NCI-H1694 treated with DMSO at 0.1 percent for 48 hours (cell line): ENCODE measurements at regions not wholly inside any gene's neighbourhood (a gene's known extent, or its start where the extent isn't known, plus 50 kb on each side); places are given as distances from the start of the nearest gene placed in this dataset.

Experiments used
- DNase-seq: peaks from one replicate; lab custom pipeline; 2025; lab: John Stamatoyannopoulos, UW

DNA sequence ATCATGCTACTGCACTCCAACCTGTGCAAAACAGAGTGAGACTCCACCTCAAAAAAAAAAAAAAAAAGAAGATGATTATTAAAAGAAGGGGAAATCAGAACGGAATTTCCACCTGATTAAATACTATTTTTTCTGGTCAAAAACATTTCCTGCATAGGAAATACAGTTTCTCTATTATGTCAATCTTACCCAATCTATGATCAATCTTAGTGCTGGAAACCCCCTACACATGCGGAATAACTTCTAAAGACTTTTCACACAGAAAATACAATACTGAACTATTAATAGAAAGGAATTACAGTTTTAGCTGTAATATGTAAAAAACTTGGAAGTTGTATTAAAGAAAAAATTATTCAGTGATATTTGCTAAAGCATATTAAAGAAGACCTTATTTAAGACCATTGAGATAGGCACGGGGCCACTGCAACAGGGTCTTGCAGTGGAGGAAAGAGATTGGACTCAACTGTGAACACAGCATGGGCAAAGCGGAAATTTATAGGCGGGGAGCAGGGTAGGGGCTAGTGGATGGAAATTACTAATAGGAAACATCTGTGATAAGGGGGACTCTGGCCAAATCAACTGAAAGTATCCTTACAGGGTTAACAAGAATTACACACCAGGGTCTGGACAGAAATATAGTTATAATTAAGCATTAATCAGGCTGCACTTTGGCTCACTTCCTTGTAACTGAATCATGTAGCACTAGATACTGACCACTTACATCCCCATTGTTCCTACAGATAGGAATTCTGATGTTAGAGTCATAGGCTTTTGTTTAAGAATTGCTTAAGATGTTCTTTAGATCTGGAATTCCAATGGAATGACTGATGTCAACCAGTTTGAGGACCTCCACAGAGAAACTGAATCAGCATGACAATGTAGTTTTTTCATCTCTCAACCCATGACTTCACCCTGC, 411.5 kb upstream of the DDI1 start:
- no peak for DNase-seq

DNA sequence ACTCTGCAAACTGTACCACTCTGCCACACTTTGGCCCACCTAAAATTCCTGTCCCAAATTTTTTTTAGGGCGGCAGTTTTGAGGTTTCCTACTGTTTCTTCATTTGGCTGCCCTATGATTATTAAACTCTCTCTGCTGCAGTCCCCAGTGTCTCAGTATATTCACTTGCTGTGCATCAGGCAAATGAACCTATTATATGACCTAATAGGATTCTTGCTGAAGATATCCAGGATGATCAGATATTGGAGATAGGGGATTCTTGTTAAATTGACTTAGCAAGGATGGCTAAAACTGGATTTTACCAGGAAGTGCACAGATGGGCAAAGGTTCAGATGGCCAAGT, 410.8 kb upstream of the DDI1 start:
- no peak for DNase-seq

DNA sequence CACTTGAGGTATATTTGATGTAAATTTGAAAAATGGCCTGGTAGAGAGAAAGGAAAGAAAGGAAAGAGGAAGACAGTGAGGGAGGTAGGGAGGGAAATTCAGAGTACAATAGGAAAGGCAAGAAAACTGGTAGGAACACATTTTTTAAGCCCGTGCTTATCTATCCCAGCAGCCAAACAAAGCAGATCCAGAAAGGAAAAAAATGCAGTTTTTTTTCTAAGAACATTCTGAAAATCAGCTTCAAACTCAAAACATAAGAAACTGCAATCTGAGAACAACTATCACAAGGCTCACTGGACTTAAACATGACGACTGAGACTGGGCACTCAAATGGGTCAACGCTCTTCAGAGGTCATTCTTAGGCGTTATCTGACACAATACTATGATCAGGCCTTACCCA, 408.3 kb upstream of the DDI1 start:
- DNase-seq = no peak

DNA sequence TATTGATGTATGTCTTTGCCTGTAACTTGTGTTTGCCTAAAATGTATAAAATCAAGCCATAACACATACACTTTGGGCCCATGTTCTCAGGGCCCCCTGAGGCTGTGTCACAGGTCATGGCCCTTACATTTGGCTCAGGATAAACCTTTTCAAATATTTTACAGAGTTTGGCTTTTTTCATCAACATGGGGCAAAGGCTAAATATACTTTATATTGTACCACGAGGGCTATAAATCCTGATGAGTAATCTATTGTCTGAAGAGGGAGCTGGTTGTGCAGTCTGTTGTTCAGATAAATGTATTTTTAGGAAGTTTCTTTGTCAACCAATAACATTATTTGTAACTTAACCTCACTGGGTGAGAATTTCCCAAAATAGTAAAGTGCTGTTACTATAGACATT, 404.6 kb upstream of the DDI1 start:
- DNase-seq = no peak

DNA sequence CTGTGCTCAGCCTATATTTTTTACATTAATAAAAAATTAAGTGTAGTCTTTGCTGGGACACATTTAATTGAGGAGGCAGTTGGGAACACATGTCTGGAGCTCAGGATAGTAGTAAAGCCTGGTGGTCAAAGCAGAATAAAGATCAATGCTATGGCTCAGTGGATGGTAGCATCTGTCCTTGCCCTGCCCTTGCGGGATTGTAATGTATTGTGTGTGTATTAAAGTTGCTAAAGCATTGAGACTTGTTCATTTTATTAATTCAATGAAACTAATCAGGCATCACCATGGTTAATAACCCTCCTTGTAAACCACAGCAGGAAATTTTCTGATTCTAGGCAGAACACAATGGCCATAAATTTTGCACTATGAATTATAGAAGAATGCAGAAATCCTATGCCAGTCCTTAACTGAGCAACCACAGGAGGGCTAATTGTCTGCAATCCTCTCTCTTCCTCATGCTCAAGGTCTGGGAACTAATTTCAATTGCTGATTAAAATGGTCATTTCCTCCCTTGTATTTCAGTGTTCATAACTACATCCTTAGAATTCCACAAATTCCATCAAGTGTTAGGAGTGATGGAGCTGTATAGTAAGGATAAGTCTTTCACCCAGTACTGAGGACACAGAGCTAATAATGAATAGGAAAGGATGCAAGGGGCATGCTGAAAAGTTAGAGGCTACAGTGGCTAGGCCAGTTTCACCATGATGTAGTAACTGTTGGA, 403.2 kb upstream of the DDI1 start:
- no peak for DNase-seq

DNA sequence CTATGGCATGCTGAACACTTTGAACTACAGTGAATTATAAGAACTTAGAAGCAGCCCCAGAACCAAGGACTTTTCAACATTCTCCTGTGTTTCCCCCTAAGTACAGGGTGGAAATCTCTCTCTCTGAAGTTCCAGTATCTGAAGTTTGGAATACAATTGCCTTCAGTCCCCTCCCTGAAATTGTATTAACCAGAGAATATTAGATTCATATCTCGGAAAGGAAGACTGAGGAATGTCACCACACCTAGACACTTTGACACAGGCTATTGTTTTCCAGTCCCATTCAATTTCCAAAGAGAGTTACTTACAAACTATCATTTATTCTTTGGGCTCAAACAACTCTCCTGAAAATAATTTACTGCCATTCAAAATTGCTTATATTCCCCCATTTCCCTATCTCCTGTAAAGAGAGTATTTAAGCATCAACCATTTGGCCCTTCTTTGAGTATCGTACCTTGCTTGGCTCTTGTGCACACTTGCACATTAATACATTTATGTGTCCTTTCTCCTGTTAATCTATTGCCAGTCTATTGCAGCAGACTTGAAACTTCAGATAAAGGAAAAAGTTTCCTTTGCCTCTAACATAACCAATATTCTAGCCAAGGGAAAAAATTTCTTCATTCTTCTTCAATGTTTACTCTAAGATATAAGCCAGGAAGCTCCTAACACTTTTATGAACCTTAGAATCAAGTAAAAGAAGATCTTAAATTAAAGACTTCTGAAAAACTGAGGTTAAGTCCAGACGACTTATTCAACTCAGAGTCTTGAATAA, 402.4 kb upstream of the DDI1 start:
- DNase-seq = no peak

DNA sequence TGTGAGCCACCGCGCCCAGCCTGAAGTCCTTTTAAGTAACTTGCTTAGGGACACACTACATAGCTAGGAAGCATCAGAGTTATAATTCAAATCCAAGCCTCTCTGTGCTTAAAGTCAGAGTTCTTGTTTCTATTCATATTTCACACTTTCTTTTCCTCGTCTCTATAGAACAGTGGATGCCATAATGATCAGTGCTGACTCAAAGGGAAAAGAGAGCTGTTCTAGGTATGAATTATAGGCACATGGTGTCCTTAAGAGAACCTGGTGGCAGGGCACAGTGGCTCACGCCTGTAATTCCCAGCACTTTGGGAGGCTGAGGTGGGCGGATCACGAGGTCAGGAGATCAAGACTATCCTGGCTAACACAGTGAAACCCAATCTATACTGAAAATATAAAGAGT, 400.2 kb upstream of the DDI1 start:
- DNase-seq = no peak

DNA sequence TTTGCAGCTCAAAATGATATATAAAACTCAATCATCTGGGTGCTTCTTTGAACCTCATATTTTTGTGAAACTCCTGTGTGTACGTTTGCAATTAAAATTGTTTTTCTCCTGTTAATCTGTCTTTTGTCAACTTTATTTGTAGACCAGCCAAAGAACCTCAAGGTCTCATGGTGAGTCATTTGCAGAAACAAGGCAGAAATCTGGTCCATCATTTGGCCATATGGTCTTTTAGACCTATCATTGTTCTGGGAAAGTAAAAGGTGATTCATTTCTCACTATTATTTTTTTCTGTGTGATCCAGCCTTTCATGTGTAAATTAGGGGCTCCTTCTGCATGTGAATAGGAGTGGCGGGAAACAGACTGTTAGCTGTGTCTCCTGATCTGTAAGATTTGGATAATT, 399.1 kb upstream of the DDI1 start:
- no peak for DNase-seq

DNA sequence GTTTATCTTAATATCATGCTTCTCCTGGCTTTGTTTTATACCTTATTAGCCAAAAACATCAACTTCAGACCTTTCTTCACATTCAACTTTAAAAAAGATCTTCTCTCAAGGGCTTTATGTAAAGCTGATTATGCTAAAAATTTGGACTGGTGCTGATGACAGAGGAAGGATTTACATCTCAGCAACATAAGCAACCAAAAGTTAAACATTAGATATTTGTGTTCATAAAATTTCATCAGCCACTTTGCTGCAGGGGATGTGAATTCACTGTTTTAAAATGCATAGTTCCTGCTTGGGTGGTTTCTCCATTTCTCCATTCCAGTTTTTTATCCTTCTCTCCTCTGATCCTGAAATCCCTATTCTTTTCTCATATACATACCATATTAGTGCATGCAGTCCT, 398.6 kb upstream of the DDI1 start:
- no peak for DNase-seq

DNA sequence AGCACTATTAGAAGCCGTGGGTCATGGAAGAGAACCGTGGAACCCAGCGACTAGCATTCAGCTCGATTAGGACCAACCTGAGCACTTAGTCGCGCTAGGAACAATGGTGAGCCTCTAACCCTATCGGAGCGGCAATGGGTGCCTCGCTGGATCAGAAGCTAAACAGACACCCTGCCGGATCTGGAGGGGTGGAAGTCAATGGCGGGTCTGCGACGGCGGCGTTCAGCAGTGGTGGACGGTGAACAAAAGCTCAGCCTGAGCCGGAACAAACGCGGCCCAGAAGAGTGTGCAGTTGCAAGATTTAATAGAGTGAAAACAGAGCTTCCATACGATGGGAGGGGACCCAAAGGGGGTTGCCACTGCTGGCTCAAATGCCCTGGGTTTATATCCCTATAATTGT, 391.8 kb upstream of the DDI1 start:
- DNase-seq = no peak

DNA sequence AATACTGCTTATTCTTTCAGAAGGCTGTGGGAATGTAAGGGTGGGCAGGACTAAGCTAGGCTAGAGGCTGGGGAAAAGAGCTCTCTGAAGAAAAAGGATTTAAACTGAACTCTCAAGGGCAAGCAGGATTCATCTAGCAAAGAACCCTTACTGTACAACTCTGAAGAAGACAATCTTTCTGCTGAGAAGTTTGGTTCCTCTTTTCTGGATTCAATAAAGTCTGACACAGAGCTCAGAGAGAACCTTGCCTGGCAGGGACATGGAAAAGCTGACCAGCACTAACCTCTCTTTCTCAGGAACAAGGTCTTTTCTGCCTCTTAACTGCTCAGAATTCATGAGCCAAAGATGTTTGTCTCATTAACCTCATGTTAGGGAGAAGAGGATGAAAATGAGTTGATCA, 388.4 kb upstream of the DDI1 start:
- DNase-seq = no peak

DNA sequence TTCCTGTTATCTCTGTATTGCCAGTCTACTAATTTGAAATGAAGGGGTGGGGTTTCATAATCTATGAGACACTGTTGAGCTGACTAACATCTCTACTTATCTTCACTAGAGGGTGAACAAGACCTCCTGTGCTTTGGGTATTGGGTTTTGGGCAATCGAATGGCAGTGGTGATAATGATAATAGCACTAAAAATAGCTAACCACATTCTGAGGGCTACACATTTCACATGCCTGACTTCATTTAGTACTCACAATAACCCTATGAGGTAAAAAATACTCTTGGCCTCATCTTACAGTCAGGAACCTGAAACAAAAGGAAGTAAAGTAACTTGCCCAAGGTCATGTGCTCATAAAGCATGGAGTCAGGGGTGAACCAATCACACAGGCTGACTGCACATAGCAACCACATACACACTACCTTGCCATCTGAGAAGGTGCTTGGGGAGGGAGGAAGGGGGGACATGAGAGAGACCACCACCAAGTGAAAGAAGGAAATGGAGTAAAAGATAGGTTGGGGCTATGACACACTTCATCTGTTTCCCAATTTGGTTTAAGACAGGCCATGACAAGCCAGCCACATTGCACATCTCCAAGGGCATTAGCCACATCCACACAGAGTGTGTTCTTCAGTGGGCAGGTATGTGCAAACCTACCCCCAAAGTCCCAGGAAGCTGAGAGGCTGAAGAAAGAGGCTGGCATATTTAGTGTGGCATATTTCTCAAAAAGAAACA, 387.6 kb upstream of the DDI1 start:
- DNase-seq = no peak

DNA sequence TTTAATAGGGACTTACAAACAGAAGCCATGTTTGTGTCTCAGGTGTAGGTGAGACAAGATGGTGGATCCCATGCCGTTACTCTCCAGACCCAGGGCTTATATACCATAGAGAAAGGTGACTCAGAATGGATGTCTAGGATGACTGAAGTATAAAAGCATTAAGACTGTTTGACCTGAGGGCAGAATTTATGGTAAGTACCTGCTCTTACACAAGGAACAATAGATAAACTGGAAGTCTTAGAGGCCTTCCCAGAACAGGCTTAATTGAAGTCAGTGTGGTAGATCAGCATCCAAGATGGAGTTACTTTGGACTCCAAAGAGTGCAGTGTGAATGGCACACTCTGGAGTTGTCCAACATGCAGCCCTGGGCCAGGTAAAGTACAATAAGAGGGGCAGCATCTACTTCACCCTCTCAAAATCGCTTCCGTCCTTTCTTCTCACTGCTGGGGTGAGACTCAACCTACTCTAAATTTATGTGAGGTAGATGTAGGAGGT, 387.0 kb upstream of the DDI1 start:
- DNase-seq = no peak

DNA sequence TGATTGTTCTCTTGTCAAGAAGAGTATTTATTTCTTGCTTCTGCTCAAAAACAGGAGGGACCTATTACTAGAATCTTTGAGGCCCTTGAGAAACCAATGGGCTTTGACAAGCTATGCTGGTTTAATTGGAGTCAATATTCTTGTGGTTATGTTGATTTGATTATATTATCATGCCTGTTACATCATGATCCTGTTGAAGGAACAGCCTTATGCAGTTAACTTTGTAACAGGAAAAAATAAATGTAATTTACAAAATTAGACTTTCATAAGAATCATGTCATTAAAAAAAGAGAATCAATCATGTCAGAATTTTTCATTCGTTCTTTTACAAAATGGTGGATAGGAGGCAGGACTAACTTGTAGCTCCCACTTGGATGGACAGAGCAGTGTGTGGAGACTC, 386.1 kb upstream of the DDI1 start:
- DNase-seq = no peak

DNA sequence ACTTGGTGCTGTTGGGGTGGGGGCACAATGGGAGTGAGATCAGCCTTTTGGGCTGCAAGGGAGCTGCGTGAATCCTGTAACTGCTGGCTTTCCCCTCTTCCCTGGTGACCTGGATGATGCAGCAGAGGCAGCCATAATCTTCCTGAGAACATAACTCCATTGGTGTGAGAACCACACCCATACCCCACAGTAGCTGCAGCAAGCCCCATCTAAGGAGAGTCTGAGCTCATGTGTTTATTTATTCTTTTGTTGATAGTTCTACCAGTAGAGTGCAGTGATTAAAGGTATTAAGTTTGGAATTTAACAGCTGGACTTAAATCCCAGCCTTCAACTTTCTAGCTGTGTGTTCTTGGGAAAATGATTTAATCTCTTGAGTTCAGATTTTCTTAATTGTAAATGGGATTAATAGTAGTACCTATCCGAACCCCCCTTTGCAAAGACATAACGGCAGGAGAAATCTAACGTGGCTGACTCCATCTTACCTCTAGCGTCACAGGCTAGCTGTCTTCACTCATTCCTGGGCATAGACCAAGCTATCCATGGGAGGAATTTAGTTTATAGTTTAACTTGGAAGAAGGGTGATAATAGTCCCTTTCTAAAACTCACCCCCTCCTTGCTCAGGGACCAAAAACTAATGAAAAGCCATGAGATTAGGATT, 385.0 kb upstream of the DDI1 start:
- DNase-seq = no peak

DNA sequence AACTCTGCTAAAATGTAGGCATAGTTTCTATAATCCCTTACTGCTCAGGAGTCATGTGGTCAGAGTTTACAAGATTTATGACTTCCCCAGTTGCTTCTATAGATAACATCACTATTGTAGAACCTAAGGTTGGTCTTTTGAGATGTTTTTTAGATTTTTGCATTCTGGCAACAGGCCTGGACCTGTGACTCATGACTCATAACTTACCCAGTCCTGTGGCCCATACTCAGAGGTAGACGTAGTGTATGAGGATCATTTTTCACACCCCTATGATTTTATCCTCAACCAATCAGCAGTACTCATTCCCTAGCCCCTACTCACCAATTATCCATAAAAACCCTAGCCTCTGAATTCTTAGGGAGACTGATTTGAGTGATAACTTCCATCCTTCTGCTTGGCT, 384.4 kb upstream of the DDI1 start:
- DNase-seq = no peak

DNA sequence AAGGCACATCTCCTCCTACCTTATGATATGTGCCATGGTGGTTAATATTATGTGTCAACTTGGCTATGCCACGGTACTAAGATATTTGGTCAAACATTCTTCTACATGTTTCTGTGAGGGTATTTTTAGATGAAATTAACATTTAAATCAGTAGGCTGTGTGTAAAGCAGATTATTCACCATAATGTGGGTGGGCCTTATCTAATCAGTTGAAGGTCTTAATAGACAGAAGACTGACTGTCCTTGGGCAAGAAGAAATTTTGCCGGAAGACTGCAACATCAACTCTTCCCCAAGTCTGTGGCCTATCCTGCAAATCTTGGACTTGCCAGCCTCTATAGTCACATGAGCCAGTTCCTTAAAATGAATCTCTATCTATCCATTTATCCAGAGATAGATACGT, 380.1 kb upstream of the DDI1 start:
- no peak for DNase-seq

DNA sequence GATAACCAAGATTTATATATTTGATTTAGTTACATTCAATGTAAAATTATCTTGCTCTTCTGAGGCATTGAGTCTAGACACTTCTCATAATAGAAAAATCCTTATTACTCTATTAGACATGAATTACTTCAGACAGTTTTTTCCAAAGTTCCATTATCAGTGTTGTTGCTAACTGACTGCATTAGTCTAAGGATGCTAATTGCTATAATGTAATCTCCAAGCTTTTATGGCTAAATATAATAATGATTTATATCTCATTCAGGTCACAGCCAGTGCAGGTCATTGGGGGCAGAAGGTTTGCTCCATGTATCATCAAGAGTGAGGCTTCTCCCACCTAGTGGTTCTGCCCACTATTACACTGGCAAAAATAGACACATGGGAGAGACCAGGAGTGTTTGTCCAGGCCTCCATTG, 377.2 kb upstream of the DDI1 start:
- DNase-seq = no peak

DNA sequence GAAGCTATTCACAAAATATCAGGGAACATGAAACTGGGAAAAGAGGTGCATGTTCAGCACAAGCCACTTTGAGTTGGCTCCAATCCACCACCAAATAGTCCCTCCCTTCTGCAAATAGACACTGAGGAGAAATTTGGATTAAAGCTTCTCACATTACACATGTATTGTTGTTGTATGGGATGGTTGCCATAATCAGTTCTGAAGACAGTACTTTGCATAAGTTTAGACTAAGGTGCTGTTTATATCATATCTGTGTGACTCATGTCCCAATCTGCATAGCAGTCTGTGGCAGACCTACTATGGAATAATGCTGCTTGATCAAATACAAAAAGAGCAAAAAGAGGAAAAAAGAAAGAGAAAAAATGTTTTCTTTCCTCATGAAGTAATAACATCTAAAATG, 376.7 kb upstream of the DDI1 start:
- no peak for DNase-seq

DNA sequence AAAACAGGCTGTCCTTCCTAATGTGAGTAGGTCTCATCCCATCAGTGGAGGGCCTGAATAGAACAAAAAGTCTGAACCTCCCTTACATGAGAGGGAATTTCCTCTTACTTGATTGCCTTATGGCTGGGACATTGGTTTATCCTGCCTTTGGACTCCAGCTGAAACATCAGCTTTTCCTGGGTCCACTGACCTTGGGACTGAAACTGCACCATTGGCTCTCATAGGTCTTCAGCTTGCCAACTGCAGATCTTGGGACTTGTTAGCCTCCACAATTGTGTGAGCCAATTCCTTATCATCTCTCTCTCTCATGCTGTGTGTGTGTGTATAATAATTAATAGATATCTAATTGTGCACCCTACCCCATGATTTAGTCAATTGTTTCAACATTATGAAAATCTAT, 375.3 kb upstream of the DDI1 start:
- DNase-seq = no peak

DNA sequence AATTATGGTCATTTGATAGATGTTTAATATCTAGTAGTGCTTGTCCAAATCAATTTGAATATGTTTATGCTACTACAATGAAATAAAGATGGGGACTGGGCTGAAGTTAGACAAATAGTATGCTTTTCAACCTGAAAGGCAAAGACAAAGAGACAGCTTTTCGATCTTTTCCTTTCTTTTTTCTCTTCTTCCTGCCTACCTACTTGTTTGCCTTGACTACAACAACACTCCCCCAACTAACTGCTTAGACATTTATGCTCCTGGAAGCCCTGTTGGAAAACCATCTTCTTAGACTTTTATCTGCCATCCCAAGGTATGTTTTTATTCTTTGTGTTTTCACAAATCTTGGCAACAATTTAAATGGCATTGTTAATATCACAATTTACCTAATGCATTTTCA, 374.4 kb upstream of the DDI1 start:
- no peak for DNase-seq

DNA sequence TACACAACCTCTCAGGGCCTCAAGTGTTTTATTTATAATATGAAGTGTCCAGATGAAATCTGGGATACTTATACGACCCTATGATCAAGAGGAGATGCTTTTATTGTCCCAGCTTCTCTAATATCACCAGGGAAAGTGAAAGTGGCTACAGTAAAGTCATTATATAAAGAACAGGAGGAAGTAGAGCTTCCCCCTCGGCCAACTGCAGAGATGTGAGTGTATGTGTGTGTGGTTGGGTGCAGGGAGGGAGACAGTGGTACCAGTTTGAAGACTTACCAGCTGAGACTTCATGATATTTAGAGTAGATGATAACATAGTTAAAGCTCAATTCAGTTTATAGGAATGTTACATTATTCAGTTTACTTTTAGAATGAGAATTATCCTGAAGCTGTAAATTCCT, 373.6 kb upstream of the DDI1 start:
- no peak for DNase-seq
